ENCODE measurements at regions not wholly inside any gene's neighbourhood (a gene's known extent, or its start where the extent isn't known, plus 50 kb on each side); places are given as distances from the start of the nearest gene placed in this dataset.
"Not testable (repeated sequence)": the region's sequence is repeated elsewhere in the genome, so short reads cannot be mapped to it uniquely, and the experiment has no call there.

DNA sequence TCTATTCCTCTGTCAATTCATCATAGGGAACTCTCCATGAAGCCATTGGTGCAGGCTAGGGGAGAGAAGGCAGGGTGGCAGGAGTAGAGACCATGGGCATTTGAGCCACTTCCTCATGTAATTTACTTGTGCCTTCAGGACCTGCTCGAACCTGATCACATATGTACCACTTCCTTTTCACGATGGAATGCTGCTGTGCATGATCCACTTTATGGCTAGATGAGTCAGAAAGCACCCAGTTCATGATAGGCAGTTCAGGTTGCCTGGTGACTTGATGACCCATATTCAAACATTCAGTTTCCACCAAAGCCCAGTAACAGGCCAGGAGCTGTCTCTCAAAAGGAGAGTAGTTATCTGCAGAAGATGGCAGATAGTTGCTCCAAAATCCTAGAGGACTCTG is 166.0 kb downstream of the EVA1A start:
- not testable (repeated sequence) for TF ChIP-seq POLR2A, POLR2AphosphoS5 (IDR thresholded peaks at IDR 0.05)
- TF ChIP-seq, protein P1, sequence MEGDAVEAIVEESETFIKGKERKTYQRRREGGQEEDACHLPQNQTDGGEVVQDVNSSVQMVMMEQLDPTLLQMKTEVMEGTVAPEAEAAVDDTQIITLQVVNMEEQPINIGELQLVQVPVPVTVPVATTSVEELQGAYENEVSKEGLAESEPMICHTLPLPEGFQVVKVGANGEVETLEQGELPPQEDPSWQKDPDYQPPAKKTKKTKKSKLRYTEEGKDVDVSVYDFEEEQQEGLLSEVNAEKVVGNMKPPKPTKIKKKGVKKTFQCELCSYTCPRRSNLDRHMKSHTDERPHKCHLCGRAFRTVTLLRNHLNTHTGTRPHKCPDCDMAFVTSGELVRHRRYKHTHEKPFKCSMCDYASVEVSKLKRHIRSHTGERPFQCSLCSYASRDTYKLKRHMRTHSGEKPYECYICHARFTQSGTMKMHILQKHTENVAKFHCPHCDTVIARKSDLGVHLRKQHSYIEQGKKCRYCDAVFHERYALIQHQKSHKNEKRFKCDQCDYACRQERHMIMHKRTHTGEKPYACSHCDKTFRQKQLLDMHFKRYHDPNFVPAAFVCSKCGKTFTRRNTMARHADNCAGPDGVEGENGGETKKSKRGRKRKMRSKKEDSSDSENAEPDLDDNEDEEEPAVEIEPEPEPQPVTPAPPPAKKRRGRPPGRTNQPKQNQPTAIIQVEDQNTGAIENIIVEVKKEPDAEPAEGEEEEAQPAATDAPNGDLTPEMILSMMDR (IDR thresholded peaks at IDR 0.05) = not testable (repeated sequence)

Measured in sigmoid colon (tissue), 4 donors.